HCT116 (cell line): ENCODE measurements at regions not wholly inside any gene's neighbourhood (a gene's known extent, or its start where the extent isn't known, plus 50 kb on each side); places are given as distances from the start of the nearest gene placed in this dataset.

Experiments
- ATAC-seq: fragments of 200-7000 bp; cut with Tn5 transposase; 2 replicates; pipeline ENCODE4 v1.9.1; 2020; ENCODE audit warnings: mild to moderate bottlenecking, moderate library complexity
- BruUV-seq: library from RNA; stranded (reverse); fragments of 400-500 nt; replicated peaks from 2 replicates; lab custom pipeline; 2021; lab: Mats Ljungman, UMichigan
- CTCF ChIA-PET: fragments of 300-600 bp; sonication (Branson Sonifier 250); formaldehyde crosslinking; loops from one replicate; lab custom pipeline; 2021; ENCODE audit warnings: antibody characterized with exemption; lab: Charles Lee
- POLR2A ChIA-PET: fragments of 300-600, 350-600 bp; sonication (Branson Sonifier 250); formaldehyde crosslinking; loops from one replicate; lab custom pipeline; 2021; ENCODE audit warnings: antibody characterized with exemption; lab: Charles Lee
- RAD21 ChIA-PET, 2 experiments: fragments of 300-600 bp; sonication (Branson Sonifier 250); formaldehyde crosslinking; loops; one replicate each; lab custom pipeline; 2023; ENCODE audit warnings: low total read pairs in 2 of 2; ENCODE audit not compliant: uncharacterized antibody in 2 of 2, unreplicated experiment in 2 of 2, low non-redundant PET in 1 of 2; lab: Charles Lee
- DNase-seq: peaks from one replicate; pipeline ENCODE4 v3.0.0-alpha.2; 2010; ENCODE audit warnings: low read depth, low spot score
- H2AFZ ChIP-seq: fragments of 200-600 bp; shearing (Covaris generic), sonication (generic); 2 replicates; pipeline ENCODE4 v1.6.1; 2017; ENCODE audit warnings: low read depth, mixed run types, mixed read lengths, antibody characterized with exemption, low read length; ENCODE audit not compliant: poor library complexity, severe bottlenecking
- H3K27ac ChIP-seq: 2 replicates; pipeline ENCODE4 v1.5.1; 2012; ENCODE audit warnings: low read depth, low read length
- H3K27me3 ChIP-seq: fragments of 200-600 bp; sonication (generic); 2 replicates; pipeline ENCODE4 v1.6.1; 2016; ENCODE audit warnings: mixed run types, low read length, mixed read lengths; ENCODE audit not compliant: insufficient read depth
- H3K36me3 ChIP-seq, 2 experiments: fragments of 200-500 bp in 1 of 2; fragments of 200-600 bp in 1 of 2; sonication (Bioruptor generic) in 1 of 2; sonication (generic) in 1 of 2; 2 replicates each; pipeline versions ENCODE4 v1.5.1 to v1.6.1; 2014 to 2016; ENCODE audit warnings: low read length in 2 of 2, inconsistent platforms in 1 of 2, mixed read lengths in 1 of 2, mixed run types in 1 of 2; ENCODE audit not compliant: insufficient read depth in 2 of 2, control insufficient read depth in 1 of 2
- H3K4me1 ChIP-seq, 2 experiments: fragments of 200-600 bp in 1 of 2; sonication (generic) in 1 of 2; 2 replicates each; pipeline versions ENCODE4 v1.5.1 to v1.6.1; 2012 to 2017; ENCODE audit warnings: low read length in 2 of 2, inconsistent platforms in 1 of 2, mild to moderate bottlenecking in 1 of 2, mixed read lengths in 1 of 2, mixed run types in 1 of 2, moderate library complexity in 1 of 2; ENCODE audit not compliant: insufficient read depth in 2 of 2, control insufficient read depth in 1 of 2
- H3K4me2 ChIP-seq: fragments of 200-600 bp; sonication (generic); 2 replicates; pipeline ENCODE4 v1.6.1; 2017; ENCODE audit warnings: mixed run types, low read length, mixed read lengths
- H3K4me3 ChIP-seq, 2 experiments: fragments of 200-600 bp in 1 of 2; sonication (generic) in 1 of 2; replicated peaks in 1 of 2; 2 replicates each; pipeline ENCODE4 v1.5.1; 2011 to 2016; ENCODE audit warnings: low read length in 2 of 2, control low read depth in 1 of 2, low read depth in 1 of 2, mild to moderate bottlenecking in 1 of 2, mixed read lengths in 1 of 2, mixed run types in 1 of 2
- H3K79me2 ChIP-seq: fragments of 200-600 bp; sonication (generic); 2 replicates; pipeline ENCODE4 v1.6.1; 2017; ENCODE audit warnings: mild to moderate bottlenecking, mixed run types, low read length, moderate library complexity, mixed read lengths; ENCODE audit not compliant: insufficient read depth
- H3K9ac ChIP-seq: fragments of 200-600 bp; sonication (generic); 2 replicates; pipeline ENCODE4 v1.6.1; 2016; ENCODE audit warnings: low read length, mixed read lengths
- H3K9me2 ChIP-seq: fragments of 200-600 bp; sonication (generic), shearing (Covaris generic); 2 replicates; pipeline ENCODE4 v1.6.1; 2017; ENCODE audit warnings: mixed run types, mild to moderate bottlenecking, moderate library complexity; ENCODE audit not compliant: insufficient read depth
- H3K9me3 ChIP-seq, 2 experiments: fragments of 200-500 bp in 1 of 2; fragments of 200-600 bp in 1 of 2; sonication (Bioruptor generic) in 1 of 2; sonication (generic) in 1 of 2; 2 replicates each; pipeline ENCODE4 v1.6.1; 2014 to 2017; ENCODE audit warnings: low read length in 2 of 2, mixed read lengths in 2 of 2, inconsistent platforms in 1 of 2, low read depth in 1 of 2, mild to moderate bottlenecking in 1 of 2, mixed run types in 1 of 2, moderate library complexity in 1 of 2; ENCODE audit not compliant: control insufficient read depth in 1 of 2, insufficient read depth in 1 of 2
- H4K20me1 ChIP-seq: fragments of 200-600 bp; sonication (generic), shearing (Covaris generic); 2 replicates; pipeline ENCODE4 v1.6.1; 2017; ENCODE audit warnings: mixed run types, mild to moderate bottlenecking, moderate library complexity; ENCODE audit not compliant: insufficient read depth
- CBX3 ChIP-seq: IDR thresholded peaks from 2 replicates; pipeline ENCODE4 v1.6.1; 2012; ENCODE audit warnings: low read depth
- CEBPB ChIP-seq: IDR thresholded peaks from 2 replicates; pipeline ENCODE4 v1.6.1; 2012; ENCODE audit warnings: low read depth
- EGR1 ChIP-seq: IDR thresholded peaks from 2 replicates; pipeline ENCODE4 v1.6.1; 2012; ENCODE audit warnings: low read depth
- ELF1 ChIP-seq: IDR thresholded peaks from 2 replicates; pipeline ENCODE4 v1.6.1; 2012; ENCODE audit warnings: low read depth, borderline replicate concordance
- FOSL1 ChIP-seq: IDR thresholded peaks from 2 replicates; pipeline ENCODE4 v1.6.1; 2012; ENCODE audit warnings: low read depth
- MAX ChIP-seq: IDR thresholded peaks from 2 replicates; pipeline ENCODE4 v1.6.1; 2012
- REST ChIP-seq: IDR thresholded peaks from 2 replicates; pipeline ENCODE4 v1.6.1; 2012; ENCODE audit warnings: low read depth
- TCF7L2 ChIP-seq: IDR thresholded peaks from 2 replicates; pipeline ENCODE4 v1.7.0; 2011; ENCODE audit warnings: borderline replicate concordance, inconsistent platforms; ENCODE audit not compliant: insufficient read depth, insufficient read length; ENCODE audit errors: extremely low read depth
- ZFX ChIP-seq: fragments of 450-650 bp; IDR thresholded peaks from 2 replicates; pipeline ENCODE4 v1.6.1; 2017
- intact Hi-C: fragments of 100-400 bp; cut with micrococcal nuclease; formaldehyde crosslinking; loops from 2 replicates; pipeline ENCODE4 v1.10.0; 2022

DNA sequence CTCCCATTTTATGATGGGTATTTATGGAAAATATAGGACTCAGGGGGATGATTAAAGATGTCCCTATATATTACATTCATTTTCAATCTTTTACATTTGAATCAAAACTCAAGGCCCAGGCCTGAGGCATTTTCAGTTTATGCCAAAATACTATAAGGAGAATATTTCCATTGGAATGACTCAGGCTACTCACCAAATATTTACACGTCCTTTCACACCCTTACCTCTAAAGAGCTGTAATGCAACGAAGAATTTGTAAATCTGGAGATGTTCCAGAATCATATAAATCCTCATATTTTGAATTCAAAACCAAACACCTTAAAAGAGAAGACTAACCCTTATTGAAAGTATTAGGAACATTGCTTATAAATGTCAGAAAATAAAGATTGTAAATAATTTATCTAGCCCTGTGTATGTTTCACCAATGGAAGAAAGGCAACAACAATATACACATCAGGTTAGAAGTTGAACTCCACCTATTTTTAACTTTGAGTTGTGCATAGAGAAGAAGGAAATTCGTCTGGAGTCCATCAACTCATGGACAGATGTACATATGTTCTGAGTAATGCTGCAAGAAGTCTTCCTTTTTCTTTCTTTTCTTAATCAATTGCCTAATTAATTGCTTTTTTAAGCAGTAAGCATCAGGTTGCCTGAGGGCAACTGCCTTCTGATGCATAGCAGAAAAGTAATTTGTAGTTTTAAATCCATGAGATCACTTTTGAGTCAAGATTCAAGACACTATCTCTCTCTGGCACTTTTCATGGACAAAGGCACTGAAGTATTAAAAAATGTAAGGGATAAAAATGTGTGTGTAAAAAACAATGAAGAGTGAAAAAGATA is 579.3 kb upstream of the RGMB start (continued):
- no peak for TF ChIP-seq REST
- no peak for TF ChIP-seq ELF1
- TF ChIP-seq MAX: no peak
- TF ChIP-seq FOSL1: no peak
- TF ChIP-seq TCF7L2: no peak
- no peak for TF ChIP-seq CBX3
- TF ChIP-seq ZFX: no peak

DNA sequence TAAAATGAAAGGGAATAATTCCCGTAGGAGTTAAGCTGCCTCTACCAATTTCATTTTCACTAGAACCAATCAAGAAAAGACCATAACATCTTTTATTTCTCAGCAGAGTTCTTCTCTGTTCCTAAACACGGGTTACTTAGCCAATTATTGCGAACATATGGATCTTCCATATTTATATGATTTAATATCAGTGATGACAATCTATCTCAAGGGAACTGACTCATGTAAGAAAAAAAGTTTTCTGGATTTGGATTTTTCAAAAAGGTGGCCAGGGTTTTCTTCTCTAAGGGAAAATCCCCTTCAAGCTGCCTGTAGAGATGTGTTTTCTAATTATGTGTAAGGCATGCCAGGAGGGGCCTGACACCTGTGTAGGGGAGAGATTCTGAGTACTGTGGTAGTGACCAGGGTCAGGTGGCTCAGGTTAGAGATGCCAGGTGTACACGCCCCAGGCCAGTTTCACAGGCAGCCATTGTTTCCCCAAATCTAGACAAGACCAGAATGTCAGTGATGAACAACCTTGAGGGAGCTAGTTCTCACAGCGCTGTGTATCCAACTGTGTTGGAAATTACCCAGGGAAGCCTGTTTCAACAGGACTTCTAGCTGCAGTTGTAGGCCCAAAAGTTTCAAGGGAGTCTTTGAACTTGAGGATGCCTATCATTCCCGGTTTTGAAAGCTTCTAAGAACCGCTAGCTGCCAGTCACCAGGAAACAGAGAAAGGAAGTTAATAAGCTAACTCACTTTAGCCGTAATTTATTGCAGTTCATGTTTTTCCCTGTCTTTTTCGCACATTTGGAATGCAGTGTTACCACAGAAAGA is 572.5 kb upstream of the RGMB start:
- H3K36me3 ChIP-seq: no peaks in the 10 kb centered on the region
- intact Hi-C loops: no loop called here
- no peak for ATAC-seq
- no peak overlapping the region for H3K27ac ChIP-seq
- H3K27me3 ChIP-seq: no peaks in the 10 kb centered on the region
- H3K4me2 ChIP-seq: no peak overlapping the region
- RAD21 ChIA-PET: no interaction called here
- CTCF ChIA-PET: no interaction called here
- H3K9me3 ChIP-seq: no peaks in the 10 kb centered on the region
- no peak overlapping the region for H2AFZ ChIP-seq
- H3K9ac ChIP-seq: no peak overlapping the region
- no peaks in the 10 kb centered on the region for H3K79me2 ChIP-seq
- DNase-seq: no peak
- no peak overlapping the region for H3K4me3 ChIP-seq
- no TSS peak for BruUV-seq
- no peak for TF ChIP-seq CEBPB
- no peak for TF ChIP-seq ELF1
- no peak for TF ChIP-seq EGR1
- POLR2A ChIA-PET: no interaction called here
- no peaks in the 10 kb centered on the region for H3K9me2 ChIP-seq
- H4K20me1 ChIP-seq: no peaks in the 10 kb centered on the region
- H3K4me1 ChIP-seq: no peaks in the 10 kb centered on the region
